CD14-positive monocyte (primary cell): ENCODE measurements at regions not wholly inside any gene's neighbourhood (a gene's known extent, or its start where the extent isn't known, plus 50 kb on each side); places are given as distances from the start of the nearest gene placed in this dataset.

Experiments used
- DNase-seq, 3 donors: peaks; one replicate each; pipeline ENCODE4 v3.0.0-alpha.2; 2011 to 2022
- H2AFZ ChIP-seq: 2 replicates; pipeline ENCODE4 v1.6.0; 2012; ENCODE audit warnings: mild to moderate bottlenecking, low read depth, low read length, inconsistent platforms; ENCODE audit not compliant: insufficient read depth, poor library complexity, severe bottlenecking
- H3K27ac ChIP-seq, 2 donors: 1 replicate in 1 of 2; 2 replicates in 1 of 2; pipeline ENCODE4 v1.5.1; 2012 to 2013; ENCODE audit warnings: low read length in 2 of 2, control low read depth in 1 of 2, inconsistent platforms in 1 of 2, low read depth in 1 of 2, mild to moderate bottlenecking in 1 of 2
- H3K27me3 ChIP-seq, 2 donors: one replicate each; pipeline versions ENCODE4 v1.6.0 to v1.6.1; 2011 to 2013; ENCODE audit warnings: low read length in 2 of 2; ENCODE audit not compliant: control insufficient read depth in 2 of 2, insufficient read depth in 2 of 2
- H3K36me3 ChIP-seq, 2 donors: replicated peaks in 1 of 2; 1 replicate in 1 of 2; 2 replicates in 1 of 2; pipeline versions ENCODE4 v1.5.1 to v1.6.1; 2012 to 2013; ENCODE audit warnings: low read length in 2 of 2, control low read depth in 1 of 2, inconsistent platforms in 1 of 2, mild to moderate bottlenecking in 1 of 2; ENCODE audit not compliant: insufficient read depth in 2 of 2, control insufficient read depth in 1 of 2
- H3K4me1 ChIP-seq, 2 donors: 1 replicate in 1 of 2; 2 replicates in 1 of 2; pipeline versions ENCODE4 v1.5.1 to v1.6.1; 2012 to 2013; ENCODE audit warnings: low read length in 2 of 2, control low read depth in 1 of 2, inconsistent platforms in 1 of 2, mild to moderate bottlenecking in 1 of 2, moderate library complexity in 1 of 2; ENCODE audit not compliant: insufficient read depth in 2 of 2, control insufficient read depth in 1 of 2
- H3K4me2 ChIP-seq: replicated peaks from 2 replicates; pipeline ENCODE3; 2012; ENCODE audit warnings: low read length, moderate library complexity, mild to moderate bottlenecking; ENCODE audit not compliant: poor library complexity, severe bottlenecking; ENCODE audit errors: extremely low read depth
- H3K4me3 ChIP-seq, 3 experiments: fragments of 200-600 bp in 1 of 3; sonication (generic) in 1 of 3; replicated peaks in 1 of 3; 1 replicate in 2 of 3; 2 replicates in 1 of 3; pipeline ENCODE4 v1.5.1; 2011 to 2013; ENCODE audit warnings: low read length in 3 of 3, mild to moderate bottlenecking in 3 of 3, control low read depth in 2 of 3, low read depth in 2 of 3, inconsistent platforms in 1 of 3, moderate library complexity in 1 of 3
- H3K79me2 ChIP-seq: 2 replicates; pipeline ENCODE4 v1.6.0; 2012; ENCODE audit warnings: mild to moderate bottlenecking, control low read depth, inconsistent platforms, low read length, moderate library complexity; ENCODE audit not compliant: insufficient read depth
- H3K9ac ChIP-seq: 2 replicates; pipeline ENCODE4 v1.6.0; 2017; ENCODE audit warnings: low read length, mild to moderate bottlenecking; ENCODE audit not compliant: insufficient read depth, poor library complexity, severe bottlenecking
- H3K9me3 ChIP-seq, 2 donors: replicated peaks in 1 of 2; 1 replicate in 1 of 2; 2 replicates in 1 of 2; pipeline versions ENCODE4 v1.5.1 to v1.6.1; 2012 to 2013; ENCODE audit warnings: low read length in 2 of 2, control low read depth in 1 of 2; ENCODE audit not compliant: control insufficient read depth in 1 of 2, insufficient read depth in 1 of 2
- H4K20me1 ChIP-seq: 2 replicates; pipeline ENCODE4 v1.6.0; 2012; ENCODE audit warnings: mild to moderate bottlenecking, low read length, control low read depth, moderate library complexity; ENCODE audit not compliant: insufficient read depth
- H3K27ac Mint-ChIP-seq, 7 donors: one replicate each; pipeline ENCODE4 v1.8.0; 2020; ENCODE audit warnings: mild to moderate bottlenecking in 7 of 7, mixed read lengths in 7 of 7, moderate library complexity in 6 of 7, inconsistent platforms in 2 of 7
- H3K27me3 Mint-ChIP-seq, 3 donors: one replicate each; pipeline ENCODE4 v1.8.0; 2021 to 2022; ENCODE audit warnings: low read depth in 3 of 3, mild to moderate bottlenecking in 3 of 3, mixed read lengths in 3 of 3, moderate library complexity in 3 of 3, inconsistent platforms in 1 of 3
- H3K36me3 Mint-ChIP-seq, 2 donors: one replicate each; pipeline ENCODE4 v1.8.0; 2020; ENCODE audit warnings: mixed read lengths in 2 of 2, inconsistent platforms in 1 of 2, mild to moderate bottlenecking in 1 of 2
- H3K4me1 Mint-ChIP-seq: one replicate; pipeline ENCODE4 v1.8.0; 2020; ENCODE audit warnings: mild to moderate bottlenecking, mixed read lengths
- H3K4me3 Mint-ChIP-seq, 2 donors: one replicate each; pipeline ENCODE4 v1.8.0; 2020; ENCODE audit warnings: mild to moderate bottlenecking in 2 of 2, mixed read lengths in 2 of 2, moderate library complexity in 1 of 2
- H3K9me3 Mint-ChIP-seq, 7 donors: one replicate each; pipeline ENCODE4 v1.8.0; 2020 to 2022; ENCODE audit warnings: mixed read lengths in 7 of 7, mild to moderate bottlenecking in 6 of 7, moderate library complexity in 6 of 7, inconsistent platforms in 2 of 7
- WGBS: methylation state at CpG from one replicate; pipeline ENCODE4 v1.1.5; 2013; ENCODE audit warnings: missing lambda C conversion rate; ENCODE audit not compliant: insufficient coverage; 5-methylcytosine and 5-hydroxymethylcytosine counted together
- intact Hi-C, 2 donors: fragments of 100-400 bp; cut with micrococcal nuclease; formaldehyde crosslinking; loops; one replicate each; pipeline versions ENCODE4 v1.15.0 to v1.15.1; 2023
- TF ChIP-seq, protein P1 (sequence below): fragments of 200-600 bp; IDR thresholded peaks from one replicate; pipeline ENCODE4 v1.8.0; 2022; ENCODE audit warnings: antibody characterized with exemption, mild to moderate bottlenecking

DNA sequence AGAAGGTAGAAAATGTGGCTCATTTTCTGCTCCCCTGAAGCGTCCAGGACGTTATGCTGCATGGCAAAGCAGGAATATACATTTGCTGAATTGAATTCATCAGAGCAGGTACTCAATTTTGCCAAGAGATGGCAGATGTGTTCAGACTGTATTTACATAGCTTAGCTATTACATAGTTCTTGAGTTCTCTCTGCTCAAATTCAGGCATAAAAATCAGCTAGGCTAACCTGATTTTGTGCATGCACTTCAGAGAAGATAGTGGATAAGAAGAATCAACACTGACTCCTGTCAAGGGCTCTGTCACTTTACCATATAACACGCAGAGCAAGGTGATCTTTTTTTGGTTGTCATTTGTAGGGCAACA, 209.2 kb upstream of the FAM3C start:
- no peaks in the 10 kb centered on the region for H3K36me3 ChIP-seq
- no peaks in the 10 kb centered on the region for H3K27me3 ChIP-seq
- TF ChIP-seq, protein P1, sequence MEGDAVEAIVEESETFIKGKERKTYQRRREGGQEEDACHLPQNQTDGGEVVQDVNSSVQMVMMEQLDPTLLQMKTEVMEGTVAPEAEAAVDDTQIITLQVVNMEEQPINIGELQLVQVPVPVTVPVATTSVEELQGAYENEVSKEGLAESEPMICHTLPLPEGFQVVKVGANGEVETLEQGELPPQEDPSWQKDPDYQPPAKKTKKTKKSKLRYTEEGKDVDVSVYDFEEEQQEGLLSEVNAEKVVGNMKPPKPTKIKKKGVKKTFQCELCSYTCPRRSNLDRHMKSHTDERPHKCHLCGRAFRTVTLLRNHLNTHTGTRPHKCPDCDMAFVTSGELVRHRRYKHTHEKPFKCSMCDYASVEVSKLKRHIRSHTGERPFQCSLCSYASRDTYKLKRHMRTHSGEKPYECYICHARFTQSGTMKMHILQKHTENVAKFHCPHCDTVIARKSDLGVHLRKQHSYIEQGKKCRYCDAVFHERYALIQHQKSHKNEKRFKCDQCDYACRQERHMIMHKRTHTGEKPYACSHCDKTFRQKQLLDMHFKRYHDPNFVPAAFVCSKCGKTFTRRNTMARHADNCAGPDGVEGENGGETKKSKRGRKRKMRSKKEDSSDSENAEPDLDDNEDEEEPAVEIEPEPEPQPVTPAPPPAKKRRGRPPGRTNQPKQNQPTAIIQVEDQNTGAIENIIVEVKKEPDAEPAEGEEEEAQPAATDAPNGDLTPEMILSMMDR: no peak
- H3K4me2 ChIP-seq: no peak overlapping the region
- H3K4me3 ChIP-seq: no peak overlapping the region
- H3K9me3 ChIP-seq: peaks cover 0 to 8% of the 10 kb centered on the region in 2 donors
- H3K36me3 Mint-ChIP-seq: no peaks in the 10 kb centered on the region
- intact Hi-C loops: no loop called here
- no peak for DNase-seq
- H4K20me1 ChIP-seq: no peaks in the 10 kb centered on the region
- H3K27ac Mint-ChIP-seq: no peak overlapping the region
- H3K4me3 Mint-ChIP-seq: no peak overlapping the region
- H3K27ac ChIP-seq: no peak overlapping the region
- no peaks in the 10 kb centered on the region for H3K27me3 Mint-ChIP-seq
- peaks cover 0 to 19% (median 4%) of the 10 kb centered on the region in 7 donors for H3K9me3 Mint-ChIP-seq
- WGBS: 71% methylated on average over 2 of the region's 3 CpGs
- H3K4me1 ChIP-seq: no peaks in the 10 kb centered on the region
- no peak overlapping the region for H2AFZ ChIP-seq
- no peak overlapping the region for H3K9ac ChIP-seq
- no peaks in the 10 kb centered on the region for H3K79me2 ChIP-seq
- H3K4me1 Mint-ChIP-seq: no peaks in the 10 kb centered on the region

DNA sequence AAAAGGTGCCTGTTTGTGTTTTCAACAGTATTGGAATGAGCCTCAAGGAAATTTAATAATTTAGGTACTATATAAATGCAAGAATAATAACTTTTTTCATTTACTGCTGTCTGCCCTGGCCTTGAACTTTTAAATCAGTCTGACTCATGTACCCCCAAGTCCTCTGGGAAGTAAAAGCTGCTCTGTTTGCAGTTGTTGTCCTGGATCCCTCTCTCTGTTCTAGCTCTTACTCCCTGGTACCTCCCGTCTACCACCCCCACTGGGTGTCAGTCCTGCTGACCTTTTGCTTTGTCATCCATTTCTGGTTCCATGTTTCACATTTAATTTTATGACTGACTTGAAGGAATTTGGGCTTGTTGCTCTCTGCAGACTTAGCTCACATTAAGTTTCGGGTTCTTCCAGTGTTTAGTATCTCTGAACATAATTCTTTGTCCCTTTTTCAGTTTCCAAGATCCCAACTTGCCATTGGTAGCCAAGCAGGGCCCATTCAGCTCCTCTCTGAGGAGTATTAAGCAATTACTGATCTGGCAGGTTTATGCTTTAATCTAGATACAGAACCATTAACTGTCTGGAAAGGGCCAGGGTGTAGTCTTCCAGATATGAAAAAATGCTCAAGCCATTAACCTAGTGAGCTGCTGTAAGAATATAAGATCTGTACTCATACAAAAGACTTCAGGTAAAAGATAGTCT, 208.7 kb upstream of the FAM3C start:
- Histone ChIP-seq H3K9ac (no peak overlapping the region), H3K36me3 (no peaks in the 10 kb centered on the region), H3K27me3 (no peaks in the 10 kb centered on the region), H4K20me1 (no peaks in the 10 kb centered on the region), H3K9me3 (peaks cover 0 to 8% of the 10 kb centered on the region in 2 donors), H2AFZ (no peak overlapping the region), H3K79me2 (no peaks in the 10 kb centered on the region), H3K4me2 (no peak overlapping the region), H3K4me1 (no peaks in the 10 kb centered on the region), H3K4me3 (no peak overlapping the region), H3K27ac (no peak overlapping the region)
- Mint-ChIP-seq H3K36me3 (no peaks in the 10 kb centered on the region), H3K4me1 (no peaks in the 10 kb centered on the region), H3K9me3 (peaks cover 0 to 19% (median 4%) of the 10 kb centered on the region in 7 donors), H3K27ac (no peak overlapping the region), H3K4me3 (no peak overlapping the region), H3K27me3 (no peaks in the 10 kb centered on the region)
- intact Hi-C loops: no loop called here
- TF ChIP-seq, protein P1: no peak
- no peak for DNase-seq
- no CpG with 5 or more reads among the region's 2 CpGs for whole genome bisulfite sequencing
